ENCODE measurements at regions not wholly inside any gene's neighbourhood (a gene's known extent, or its start where the extent isn't known, plus 50 kb on each side); places are given as distances from the start of the nearest gene placed in this dataset.

- no peak for DNase-seq
Observed at GRCh38 chr10:118107040-118107439, 60.3 kb upstream of the RAB11FIP2 start.

- DNase-seq = peak; percentile 44
Observed at GRCh38 chr10:118106426-118106825, 59.7 kb upstream of the RAB11FIP2 start.

DNA sequence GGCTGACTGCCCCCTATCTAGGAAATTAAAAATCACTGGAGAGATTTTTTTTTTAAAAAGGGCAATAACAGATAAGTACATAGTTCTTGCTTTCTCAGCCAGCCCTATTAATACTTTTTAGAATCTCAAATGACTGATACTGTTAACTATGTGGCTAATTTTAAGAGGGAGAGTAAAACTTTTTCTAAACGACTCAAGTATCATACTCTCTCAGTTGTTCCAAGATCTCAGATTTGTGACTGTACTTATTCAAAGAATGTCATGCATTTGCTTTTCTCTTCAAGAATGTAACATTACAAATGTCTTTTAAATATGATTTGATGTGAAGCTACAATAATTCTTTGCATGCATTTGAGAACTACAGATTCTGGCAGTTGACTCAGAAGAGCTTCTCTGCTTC lies 55.4 kb upstream of the RAB11FIP2 start:
- DNase-seq = peak; percentile 8

DNA sequence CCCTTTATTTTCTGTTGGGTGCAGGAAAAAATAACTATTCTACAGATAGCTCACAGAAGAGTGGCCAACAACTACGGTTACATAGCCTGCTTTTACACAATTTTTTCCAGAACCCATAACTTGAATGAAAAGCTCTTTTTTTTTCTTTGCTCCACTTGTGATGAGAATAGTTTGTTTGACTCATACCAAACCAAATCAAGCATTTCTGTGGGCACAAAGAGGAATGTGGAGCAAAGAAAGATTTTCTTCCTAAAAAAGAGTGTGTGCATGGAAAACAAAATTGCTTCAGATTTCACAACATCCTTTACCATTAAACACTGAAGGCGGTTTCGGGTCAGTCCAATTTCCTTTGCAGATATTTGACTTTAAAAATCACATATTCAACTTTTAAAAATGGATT lies 54.8 kb upstream of the RAB11FIP2 start:
- DNase-seq = no peak
